ENCODE measurements at regions not wholly inside any gene's neighbourhood (a gene's known extent, or its start where the extent isn't known, plus 50 kb on each side); places are given as distances from the start of the nearest gene placed in this dataset.
A peak's percentile ranks its signal among the peaks of the same experiment; 100 is the strongest.

- peaks cover 26 to 40% of the 10 kb centered on the region in 2 experiments for H3K79me1 ChIP-seq (ENCODE audit: low read depth in 1 of 2, low read length in 2 of 2)
- H2BK20ac ChIP-seq (ENCODE audit: low read depth, low read length) = peak overlapping the region; percentile 75; the same call in 1 of the 2 replicates
- H3K27ac ChIP-seq (ENCODE audit: insufficient read depth, low read length) = peak overlapping the region; percentile 90
- intact Hi-C loops (cut with micrococcal nuclease) (loop anchor here (5.0 kb wide), 2 partner anchors 122 to 227 kb away; no protein-coding TSS in a partner anchor), in situ Hi-C loops (cut with MboI; ENCODE audit: low sequenced_read_pairs) (no loop called here), dilution Hi-C loops (cut with HindIII; ENCODE audit: low sequenced_read_pairs, unreplicated experiment) (no loop called here)
- no CpG with 5 or more reads among the region's 1 CpG for WGBS, 2 experiments (ENCODE audit: extremely low coverage in 2 of 2, insufficient read length in 1 of 2)
- H3K4ac ChIP-seq (ENCODE audit: low read depth, low read length) = peak overlapping the region; percentile 77
- peak overlapping the region; percentile 40 for H4K91ac ChIP-seq (ENCODE audit: insufficient read depth, low read depth, low read length)
- ATAC-seq (ENCODE audit: low read depth) (peak; percentile 16; the same call in 1 of the 2 replicates), DNase-seq (peak; percentile 90)
- H2BK15ac ChIP-seq (ENCODE audit: low read depth, low read length) = peak overlapping the region; percentile 69; the same call in 2 of the 3 replicates
- ChIA-PET POLR2A (ENCODE audit: unreplicated experiment) (no interaction called here), CTCF (no interaction called here)
- TF ChIP-seq FOS (IDR thresholded peaks at IDR 0.05; ENCODE audit: low read depth, low read length) (no peak), CEBPB (IDR thresholded peaks at IDR 0.05; ENCODE audit: low read depth, low read length) (peak; percentile 93)
- H2AK5ac ChIP-seq (ENCODE audit: low read depth, low read length) = peak overlapping the region; percentile 71
- no peaks in the 10 kb centered on the region; the same call in 1 of the 2 replicates for H4K20me1 ChIP-seq (ENCODE audit: insufficient read depth, low read length)
- H3K36me3 ChIP-seq (ENCODE audit: control insufficient read depth, insufficient read depth, low read length) = peaks cover 10% of the 10 kb centered on the region; the same call in 1 of the 2 replicates
- peak overlapping the region; percentile 91 for H4K5ac ChIP-seq (ENCODE audit: low read depth, low read length)
- H3K9me3 ChIP-seq (ENCODE audit: control insufficient read depth, insufficient read depth, low read length) = no peaks in the 10 kb centered on the region
- H2BK5ac ChIP-seq (ENCODE audit: low read depth, low read length, poor library complexity, severe bottlenecking) = peak overlapping the region; percentile 80
- peak overlapping the region; percentile 72 to 88 for H4K8ac ChIP-seq (ENCODE audit: low read depth in 2 of 2, low read length in 2 of 2)
- H2BK120ac ChIP-seq (ENCODE audit: low read depth, low read length) = peak overlapping the region; percentile 71
- H3K56ac ChIP-seq (ENCODE audit: extremely low read depth, insufficient read depth, low read length) = 0 out of 2 replicates have a peak overlapping the region, but pooled peaks have one; percentile 7
- no peak overlapping the region for H3K4me3 ChIP-seq (ENCODE audit: insufficient read depth, low read depth, low read length)
- H3K9me1 ChIP-seq (ENCODE audit: insufficient read depth, low read length) = peaks cover 27% of the 10 kb centered on the region
- H3K27me3 ChIP-seq (ENCODE audit: control insufficient read depth, insufficient read depth, low read length) = no peaks in the 10 kb centered on the region
- no peak overlapping the region for H3K9ac ChIP-seq (ENCODE audit: low read depth, low read length)
- peak overlapping the region; percentile 36; the same call in 1 of the 2 replicates for H3K23ac ChIP-seq (ENCODE audit: low read depth, low read length)
- BruUV-seq (replicated peaks) = no TSS peak
- peak overlapping the region; percentile 33; the same call in 1 of the 2 replicates for H3K14ac ChIP-seq (replicated peaks; ENCODE audit: low read depth, low read length)
- H2AFZ ChIP-seq (replicated peaks; ENCODE audit: low read length, poor library complexity) = no peak overlapping the region
- H3K4me1 ChIP-seq (ENCODE audit: control insufficient read depth, insufficient read depth, low read length) = peaks cover 23% of the 10 kb centered on the region
- no peak overlapping the region for H2AK9ac ChIP-seq (replicated peaks; ENCODE audit: low read depth, low read length, poor library complexity)
- H3K18ac ChIP-seq (ENCODE audit: low read depth, low read length) = peak overlapping the region; percentile 94
- no peak overlapping the region; the same call in 1 of the 2 replicates for H3K4me2 ChIP-seq (ENCODE audit: low read depth, low read length)
Measured at GRCh38 chr14:71714225-71714624, 218.0 kb upstream of the RGS6 start.
